Stimulated activated naive B cell treated with anti-CD40 and anti-IgM and Interleukin-4, amounts not matched to agents 10 μg/mL and 1 μg/mL and 100 μg/mL, for 72 hours (primary cell): ENCODE measurements at regions not wholly inside any gene's neighbourhood (a gene's known extent, or its start where the extent isn't known, plus 50 kb on each side); places are given as distances from the start of the nearest gene placed in this dataset.

ENCODE experiments used
- ATAC-seq, 2 donors: fragments of 150-1000 bp; cut with Tn5 transposase; replicated peaks; 2 replicates each; pipeline ENCODE4 v1.10.0; 2021; ENCODE audit warnings: moderate library complexity in 1 of 2
- DNase-seq: peaks from one replicate; pipeline ENCODE4 v3.0.0; 2021
- H3K27ac Mint-ChIP-seq: one replicate; pipeline ENCODE4 v1.8.0; 2022; ENCODE audit warnings: mild to moderate bottlenecking, mixed read lengths
- H3K27me3 Mint-ChIP-seq, 2 donors: one replicate each; pipeline ENCODE4 v1.8.0; 2022; ENCODE audit warnings: mixed read lengths in 2 of 2
- H3K36me3 Mint-ChIP-seq, 2 donors: one replicate each; pipeline ENCODE4 v1.8.0; 2022; ENCODE audit warnings: mixed read lengths in 2 of 2, mild to moderate bottlenecking in 1 of 2
- H3K4me1 Mint-ChIP-seq, 2 donors: one replicate each; pipeline ENCODE4 v1.8.0; 2022; ENCODE audit warnings: mixed read lengths in 2 of 2, mild to moderate bottlenecking in 1 of 2
- H3K4me3 Mint-ChIP-seq, 2 donors: one replicate each; pipeline ENCODE4 v1.8.0; 2022; ENCODE audit warnings: mild to moderate bottlenecking in 2 of 2, mixed read lengths in 2 of 2, moderate library complexity in 1 of 2
- H3K9me3 Mint-ChIP-seq, 2 donors: one replicate each; pipeline ENCODE4 v1.8.0; 2022; ENCODE audit warnings: mixed read lengths in 2 of 2, mild to moderate bottlenecking in 1 of 2

- Mint-ChIP-seq H3K4me1 (no peaks in the 10 kb centered on the region), H3K27me3 (no peaks in the 10 kb centered on the region), H3K9me3 (peaks cover 0 to 5% of the 10 kb centered on the region in 2 donors), H3K4me3 (no peak overlapping the region), H3K27ac (no peak overlapping the region), H3K36me3 (no peaks in the 10 kb centered on the region)
- DNase-seq (no peak), ATAC-seq (no peak)
These were observed 750.4 kb downstream of the QKI start for GRCh38 chr6:164164876-164165275.

DNA sequence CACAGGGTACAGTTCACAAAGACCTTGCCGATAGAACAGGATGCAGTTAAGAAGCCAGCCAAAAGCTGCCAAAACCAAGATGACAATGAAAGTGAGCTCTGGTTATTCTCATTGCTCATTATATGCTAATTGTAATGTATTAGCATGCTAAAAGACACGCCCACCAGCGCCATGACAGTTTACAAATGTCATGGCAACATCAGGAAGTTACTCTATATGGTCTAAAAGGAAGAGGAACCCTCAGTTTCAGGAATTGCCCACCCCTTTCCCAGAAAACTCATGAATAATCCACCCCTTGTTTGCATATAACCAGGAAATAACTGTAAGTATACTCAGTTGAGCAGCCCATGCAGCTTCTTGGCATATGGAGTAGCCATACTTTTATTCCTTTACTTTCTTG lies 748.7 kb downstream of the QKI start:
- no peak for ATAC-seq
- H3K27ac Mint-ChIP-seq: no peak overlapping the region
- no peak overlapping the region for H3K4me3 Mint-ChIP-seq
- DNase-seq: no peak
- no peaks in the 10 kb centered on the region for H3K27me3 Mint-ChIP-seq
- H3K36me3 Mint-ChIP-seq: no peaks in the 10 kb centered on the region
- no peaks in the 10 kb centered on the region for H3K4me1 Mint-ChIP-seq
- H3K9me3 Mint-ChIP-seq: peaks cover 2 to 9% of the 10 kb centered on the region in 2 donors

DNA sequence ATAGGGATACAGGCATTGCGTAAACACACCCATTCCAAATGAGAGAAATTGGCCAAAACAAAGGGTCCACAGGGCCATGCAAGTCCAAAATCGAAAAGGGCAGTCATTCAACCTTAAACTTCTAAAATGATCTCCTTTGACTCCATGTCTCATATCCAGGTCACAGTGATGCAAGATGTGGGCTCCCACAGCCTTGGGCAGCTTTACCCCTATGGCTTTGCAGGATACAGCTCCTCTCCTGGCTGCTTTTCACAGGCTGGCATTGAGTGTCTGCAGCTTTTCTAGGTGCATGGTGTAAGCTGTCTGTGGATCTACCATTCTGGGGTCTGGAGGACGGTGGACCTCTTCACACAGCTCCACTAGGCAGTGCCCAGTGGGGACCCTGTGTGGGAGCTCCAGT lies 744.5 kb downstream of the QKI start:
- Mint-ChIP-seq H3K9me3 (peaks cover 12 to 20% of the 10 kb centered on the region in 2 donors), H3K4me3 (no peak overlapping the region), H3K27ac (no peak overlapping the region), H3K36me3 (no peaks in the 10 kb centered on the region), H3K27me3 (no peaks in the 10 kb centered on the region), H3K4me1 (no peaks in the 10 kb centered on the region)
- ATAC-seq (no peak), DNase-seq (no peak)

DNA sequence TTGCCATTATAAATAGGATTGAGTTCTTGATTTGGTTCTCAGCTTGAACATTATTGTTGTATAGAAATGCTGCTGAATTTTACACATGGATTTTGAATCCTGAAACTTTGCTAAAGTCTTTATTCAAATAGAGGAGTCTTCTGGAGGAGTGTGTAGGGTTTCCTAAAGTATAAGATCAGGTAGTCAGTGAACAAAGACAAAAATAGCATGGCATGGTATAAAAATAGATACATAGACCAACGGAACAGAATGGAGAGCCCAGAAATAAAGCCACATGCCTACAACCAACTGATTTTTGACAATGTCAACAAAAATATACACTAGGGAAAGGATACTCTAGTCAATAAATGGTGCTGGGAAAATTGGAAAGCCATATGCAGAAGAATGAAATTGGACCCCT lies 740.1 kb downstream of the QKI start:
- peaks cover 12 to 18% of the 10 kb centered on the region in 2 donors for H3K9me3 Mint-ChIP-seq
- H3K4me1 Mint-ChIP-seq: no peaks in the 10 kb centered on the region

GRCh38 chr6:164152611-164153010 lies 738.1 kb downstream of the QKI start:
- DNase-seq (no peak), ATAC-seq (no peak)
- H3K9me3 Mint-ChIP-seq: peaks cover 6 to 12% of the 10 kb centered on the region in 2 donors
- no peaks in the 10 kb centered on the region for H3K27me3 Mint-ChIP-seq
- no peaks in the 10 kb centered on the region for H3K36me3 Mint-ChIP-seq
- no peak overlapping the region for H3K27ac Mint-ChIP-seq
- H3K4me3 Mint-ChIP-seq: no peak overlapping the region
- H3K4me1 Mint-ChIP-seq: no peaks in the 10 kb centered on the region

More for the DNA sequence above, 740.1 kb downstream of the QKI start:
- H3K27ac Mint-ChIP-seq: no peak overlapping the region
- H3K4me3 Mint-ChIP-seq: no peak overlapping the region
- H3K27me3 Mint-ChIP-seq: no peaks in the 10 kb centered on the region
- no peaks in the 10 kb centered on the region for H3K36me3 Mint-ChIP-seq
- DNase-seq (no peak), ATAC-seq (no peak)

DNA sequence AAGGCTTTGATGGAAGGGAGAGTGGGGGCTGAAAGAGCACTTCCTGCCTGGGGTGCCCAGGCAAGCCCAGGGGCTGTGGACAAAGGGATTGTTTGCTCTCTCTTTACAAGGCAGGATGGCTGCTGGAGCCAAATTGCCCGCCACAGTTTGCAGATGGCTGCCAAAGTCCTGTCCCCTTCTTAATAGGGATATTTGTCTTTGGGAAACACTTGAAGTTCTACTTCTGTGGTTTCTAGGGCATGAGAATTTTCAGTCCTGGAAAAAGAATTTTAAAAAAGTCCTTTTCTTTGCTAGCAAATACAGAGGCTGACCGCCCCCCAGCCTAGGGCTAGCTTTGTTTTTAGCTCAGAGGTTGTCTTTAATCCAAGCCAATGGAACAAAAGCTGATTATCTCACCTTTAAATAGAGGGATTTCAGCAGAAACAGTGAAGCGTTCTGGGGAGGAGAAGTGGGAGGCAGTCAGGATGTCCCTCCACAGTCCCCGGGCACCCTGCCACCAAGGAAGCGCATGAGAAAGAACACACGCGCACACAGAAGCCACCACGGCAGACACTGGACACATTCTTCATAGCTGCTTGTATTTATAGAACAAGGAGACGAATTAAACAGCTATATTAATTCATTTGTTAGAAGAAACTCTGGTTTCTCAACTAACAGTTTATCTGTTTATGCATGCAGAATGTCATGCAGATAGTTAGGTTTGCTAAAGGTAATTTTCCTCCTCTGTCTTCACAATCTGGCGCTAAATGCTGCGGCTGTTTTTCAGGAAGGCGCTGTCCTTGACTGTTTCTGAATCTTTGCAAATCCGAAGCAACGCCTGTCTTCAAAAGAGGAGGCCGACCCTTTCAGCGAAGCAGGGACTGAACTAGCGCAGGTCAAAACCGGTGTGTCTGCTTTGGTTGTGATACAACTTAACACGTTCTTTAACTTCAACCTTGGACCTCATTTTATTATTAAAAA lies 736.9 kb downstream of the QKI start:
- peaks cover 10% of the 10 kb centered on the region in 2 donors for H3K9me3 Mint-ChIP-seq
- no peak for DNase-seq
- H3K36me3 Mint-ChIP-seq: no peaks in the 10 kb centered on the region
- H3K4me1 Mint-ChIP-seq: no peaks in the 10 kb centered on the region
- no peak overlapping the region for H3K27ac Mint-ChIP-seq
- H3K27me3 Mint-ChIP-seq: no peaks in the 10 kb centered on the region
- no peak overlapping the region for H3K4me3 Mint-ChIP-seq
- no peak for ATAC-seq

DNA sequence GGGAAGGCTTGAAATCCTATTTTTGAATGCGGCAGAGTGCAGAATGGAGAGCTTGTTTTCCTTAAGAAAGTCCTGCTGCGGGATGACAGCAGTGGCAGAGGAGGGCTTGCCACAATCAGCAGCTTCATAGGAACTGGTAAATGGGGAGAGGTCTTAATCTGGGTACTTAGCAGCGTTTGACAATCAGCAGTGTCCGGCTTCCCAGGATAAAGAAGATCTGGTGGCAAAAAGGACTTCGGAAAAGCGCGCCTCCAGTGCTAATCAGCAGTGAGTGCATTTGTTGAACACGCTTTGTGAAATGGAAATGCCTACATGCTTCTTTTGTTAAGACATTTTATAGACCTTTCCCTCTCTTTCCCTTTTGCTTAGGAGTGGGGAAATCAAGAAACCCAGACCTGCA lies 735.7 kb downstream of the QKI start:
- no peak overlapping the region for H3K27ac Mint-ChIP-seq
- no peaks in the 10 kb centered on the region for H3K4me1 Mint-ChIP-seq
- H3K4me3 Mint-ChIP-seq: no peak overlapping the region
- peaks cover 9 to 10% of the 10 kb centered on the region in 2 donors for H3K9me3 Mint-ChIP-seq
- no peaks in the 10 kb centered on the region for H3K27me3 Mint-ChIP-seq
- no peak for ATAC-seq
- DNase-seq: no peak
- no peaks in the 10 kb centered on the region for H3K36me3 Mint-ChIP-seq

GRCh38 chr6:164148788-164149187 lies 734.3 kb downstream of the QKI start:
- no peaks in the 10 kb centered on the region for H3K4me1 Mint-ChIP-seq
- H3K27ac Mint-ChIP-seq: no peak overlapping the region
- DNase-seq: no peak
- H3K36me3 Mint-ChIP-seq: no peaks in the 10 kb centered on the region
- H3K27me3 Mint-ChIP-seq: no peaks in the 10 kb centered on the region
- H3K4me3 Mint-ChIP-seq: no peak overlapping the region
- ATAC-seq: no peak
- peaks cover 6 to 10% of the 10 kb centered on the region in 2 donors for H3K9me3 Mint-ChIP-seq

GRCh38 chr6:164144316-164144715 lies 729.8 kb downstream of the QKI start:
- DNase-seq: no peak
- H3K4me1 Mint-ChIP-seq: no peaks in the 10 kb centered on the region
- no peak overlapping the region for H3K27ac Mint-ChIP-seq
- H3K27me3 Mint-ChIP-seq: peaks cover 0 to 3% of the 10 kb centered on the region in 2 donors
- ATAC-seq: no peak
- no peaks in the 10 kb centered on the region for H3K36me3 Mint-ChIP-seq
- H3K4me3 Mint-ChIP-seq: no peak overlapping the region
- peaks cover 3 to 10% of the 10 kb centered on the region in 2 donors for H3K9me3 Mint-ChIP-seq

DNA sequence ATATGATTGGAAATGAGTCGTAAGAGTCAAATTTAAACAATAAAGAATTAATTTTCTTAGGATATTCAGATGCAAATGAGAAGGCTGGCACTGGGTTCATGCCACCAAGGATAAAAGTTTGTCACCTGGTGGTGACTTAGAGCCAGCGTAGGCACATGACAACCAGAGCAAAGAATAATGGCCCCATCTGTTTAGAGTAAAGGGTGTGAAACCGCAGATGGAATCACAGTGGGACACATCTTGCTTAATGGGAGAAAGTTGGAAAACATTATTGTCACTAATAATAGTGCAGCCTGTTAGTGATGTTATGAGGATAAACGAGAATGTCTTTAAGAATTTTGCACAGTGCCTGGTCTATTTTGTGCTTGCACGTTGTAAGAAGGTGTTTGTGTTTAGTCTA lies 727.8 kb downstream of the QKI start:
- H3K36me3 Mint-ChIP-seq: no peaks in the 10 kb centered on the region
- peaks cover 0 to 5% of the 10 kb centered on the region in 2 donors for H3K9me3 Mint-ChIP-seq
- ATAC-seq (no peak), DNase-seq (no peak)
- H3K4me1 Mint-ChIP-seq: no peaks in the 10 kb centered on the region
- no peak overlapping the region for H3K27ac Mint-ChIP-seq
- H3K4me3 Mint-ChIP-seq: no peak overlapping the region
- peaks cover 0 to 3% of the 10 kb centered on the region in 2 donors for H3K27me3 Mint-ChIP-seq

- Mint-ChIP-seq H3K36me3 (no peaks in the 10 kb centered on the region), H3K9me3 (peaks cover 0 to 3% of the 10 kb centered on the region in 2 donors), H3K4me1 (no peaks in the 10 kb centered on the region), H3K4me3 (no peak overlapping the region), H3K27me3 (no peaks in the 10 kb centered on the region), H3K27ac (no peak overlapping the region)
- ATAC-seq: no peak
- no peak for DNase-seq
These were observed 721.1 kb downstream of the QKI start for GRCh38 chr6:164135511-164136132.

DNA sequence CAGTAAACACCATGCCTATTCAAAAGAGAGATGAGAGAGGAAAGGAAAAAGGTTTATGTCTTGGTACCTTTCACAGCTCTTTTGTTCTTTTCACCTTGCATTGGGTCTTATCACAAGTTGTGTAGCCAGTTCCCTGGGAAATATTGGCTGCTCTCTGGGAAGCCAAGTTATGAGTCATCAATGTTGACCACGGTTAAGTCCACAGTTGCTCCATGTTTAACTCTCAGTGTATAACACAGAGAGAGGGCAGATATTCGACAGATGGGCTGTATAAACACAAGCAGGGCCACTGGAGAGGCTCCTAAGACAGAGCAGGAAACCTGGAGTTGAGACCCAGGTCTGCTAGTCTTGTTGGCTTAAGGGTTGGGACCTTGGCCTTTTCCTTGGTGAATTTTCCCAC lies 718.6 kb downstream of the QKI start:
- Mint-ChIP-seq H3K9me3 (peaks cover 0 to 3% of the 10 kb centered on the region in 2 donors), H3K27ac (no peak overlapping the region), H3K27me3 (no peaks in the 10 kb centered on the region), H3K4me3 (no peak overlapping the region), H3K36me3 (no peaks in the 10 kb centered on the region), H3K4me1 (no peaks in the 10 kb centered on the region)
- no peak for ATAC-seq
- DNase-seq: no peak

- Mint-ChIP-seq H3K4me3 (no peak overlapping the region), H3K27me3 (no peaks in the 10 kb centered on the region), H3K27ac (no peak overlapping the region), H3K36me3 (no peaks in the 10 kb centered on the region), H3K9me3 (peaks cover 0 to 3% of the 10 kb centered on the region in 2 donors), H3K4me1 (no peaks in the 10 kb centered on the region)
- DNase-seq: no peak
- ATAC-seq: no peak
These were observed 716.1 kb downstream of the QKI start for GRCh38 chr6:164130585-164130984.

DNA sequence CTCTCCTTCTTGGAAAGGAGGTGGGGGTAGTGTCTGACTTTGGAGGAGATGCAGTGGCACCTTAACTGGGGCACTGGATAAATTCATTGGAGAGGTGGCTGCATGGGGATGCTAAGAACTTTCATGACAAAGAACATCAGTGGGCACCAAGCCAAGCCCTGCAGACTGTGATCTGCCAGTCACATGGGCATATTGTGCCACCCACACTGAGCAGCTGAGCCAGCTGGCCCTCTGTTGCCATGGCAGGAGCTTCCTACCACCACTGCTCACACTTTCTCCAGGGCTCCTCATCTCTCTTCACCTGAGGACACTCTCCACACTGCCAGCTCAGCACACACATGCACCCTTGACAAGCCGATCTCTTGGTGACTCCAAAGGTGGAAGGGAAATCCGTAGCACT lies 715.6 kb downstream of the QKI start:
- no peak for DNase-seq
- no peaks in the 10 kb centered on the region for H3K4me1 Mint-ChIP-seq
- H3K27ac Mint-ChIP-seq: no peak overlapping the region
- ATAC-seq: no peak
- no peak overlapping the region for H3K4me3 Mint-ChIP-seq
- peaks cover 0 to 1% of the 10 kb centered on the region in 2 donors for H3K9me3 Mint-ChIP-seq
- H3K27me3 Mint-ChIP-seq: no peaks in the 10 kb centered on the region
- H3K36me3 Mint-ChIP-seq: no peaks in the 10 kb centered on the region

GRCh38 chr6:164129218-164129617 lies 714.7 kb downstream of the QKI start:
- DNase-seq: no peak
- no peak for ATAC-seq
- Mint-ChIP-seq H3K4me3 (no peak overlapping the region), H3K9me3 (no peaks in the 10 kb centered on the region), H3K4me1 (no peaks in the 10 kb centered on the region), H3K27me3 (no peaks in the 10 kb centered on the region), H3K36me3 (no peaks in the 10 kb centered on the region), H3K27ac (no peak overlapping the region)
